Endothelial cell (in vitro differentiated cells): ENCODE measurements at regions not wholly inside any gene's neighbourhood (a gene's known extent, or its start where the extent isn't known, plus 50 kb on each side); places are given as distances from the start of the nearest gene placed in this dataset.

ENCODE experiments used
- DNase-seq: peaks from one replicate; pipeline ENCODE4 v3.0.0; 2021; ENCODE audit warnings: low spot score
- H3K27ac Mint-ChIP-seq: one replicate; pipeline ENCODE4 v1.8.0; 2021; ENCODE audit warnings: mixed read lengths, inconsistent platforms; ENCODE audit not compliant: unreplicated experiment
- H3K27me3 Mint-ChIP-seq: one replicate; pipeline ENCODE4 v1.8.0; 2021; ENCODE audit warnings: mild to moderate bottlenecking, moderate library complexity, mixed read lengths, inconsistent platforms; ENCODE audit not compliant: unreplicated experiment
- H3K36me3 Mint-ChIP-seq: one replicate; pipeline ENCODE4 v1.8.0; 2021; ENCODE audit warnings: mild to moderate bottlenecking, low read depth, mixed read lengths, inconsistent platforms; ENCODE audit not compliant: unreplicated experiment
- H3K4me1 Mint-ChIP-seq: one replicate; pipeline ENCODE4 v1.8.0; 2021; ENCODE audit warnings: mild to moderate bottlenecking, mixed read lengths, inconsistent platforms; ENCODE audit not compliant: unreplicated experiment
- H3K4me3 Mint-ChIP-seq: one replicate; pipeline ENCODE4 v1.8.0; 2021; ENCODE audit warnings: mild to moderate bottlenecking, mixed read lengths, inconsistent platforms; ENCODE audit not compliant: unreplicated experiment
- H3K9me3 Mint-ChIP-seq: one replicate; pipeline ENCODE4 v1.8.0; 2021; ENCODE audit warnings: mixed read lengths, inconsistent platforms; ENCODE audit not compliant: unreplicated experiment
- CTCF ChIP-seq: fragments of 200-600 bp; sonication (generic); IDR thresholded peaks from one replicate; pipeline ENCODE4 v1.5.0; 2021; ENCODE audit warnings: antibody characterized with exemption; ENCODE audit not compliant: unreplicated experiment

GRCh38 chr18:34094148-34094547 lies 130.6 kb downstream of the NOL4 start:
- Mint-ChIP-seq H3K4me1 (no peaks in the 10 kb centered on the region), H3K27ac (no peak overlapping the region), H3K9me3 (no peaks in the 10 kb centered on the region), H3K4me3 (no peak overlapping the region), H3K27me3 (no peaks in the 10 kb centered on the region), H3K36me3 (no peaks in the 10 kb centered on the region)
- TF ChIP-seq CTCF = no peak
- no peak for DNase-seq

- H3K27ac Mint-ChIP-seq = no peak overlapping the region
- H3K27me3 Mint-ChIP-seq = no peaks in the 10 kb centered on the region
- no peaks in the 10 kb centered on the region for H3K4me1 Mint-ChIP-seq
- H3K4me3 Mint-ChIP-seq = no peak overlapping the region
- H3K9me3 Mint-ChIP-seq = no peaks in the 10 kb centered on the region
- DNase-seq = no peak
- H3K36me3 Mint-ChIP-seq = no peaks in the 10 kb centered on the region
- no peak for TF ChIP-seq CTCF
These were observed 131.9 kb downstream of the NOL4 start for GRCh38 chr18:34092796-34093195.

- H3K27ac Mint-ChIP-seq = no peak overlapping the region
- H3K4me1 Mint-ChIP-seq = no peaks in the 10 kb centered on the region
- no peak for TF ChIP-seq CTCF
- H3K36me3 Mint-ChIP-seq = no peaks in the 10 kb centered on the region
- no peaks in the 10 kb centered on the region for H3K27me3 Mint-ChIP-seq
- H3K4me3 Mint-ChIP-seq = no peak overlapping the region
- no peaks in the 10 kb centered on the region for H3K9me3 Mint-ChIP-seq
- DNase-seq = no peak
These were observed 138.3 kb downstream of the NOL4 start for GRCh38 chr18:34086370-34086769.

GRCh38 chr18:34085140-34085739 lies 139.5 kb downstream of the NOL4 start:
- no peaks in the 10 kb centered on the region for H3K27me3 Mint-ChIP-seq
- TF ChIP-seq CTCF = no peak
- H3K4me3 Mint-ChIP-seq = no peak overlapping the region
- DNase-seq = no peak
- no peaks in the 10 kb centered on the region for H3K9me3 Mint-ChIP-seq
- H3K27ac Mint-ChIP-seq = no peak overlapping the region
- H3K36me3 Mint-ChIP-seq = no peaks in the 10 kb centered on the region
- no peaks in the 10 kb centered on the region for H3K4me1 Mint-ChIP-seq

- Mint-ChIP-seq H3K4me1 (no peaks in the 10 kb centered on the region), H3K9me3 (no peaks in the 10 kb centered on the region), H3K27me3 (no peaks in the 10 kb centered on the region), H3K36me3 (no peaks in the 10 kb centered on the region), H3K27ac (no peak overlapping the region), H3K4me3 (no peak overlapping the region)
- TF ChIP-seq CTCF = no peak
- no peak for DNase-seq
These were observed 140.1 kb downstream of the NOL4 start for GRCh38 chr18:34084635-34085034.
